Astrocyte (in vitro differentiated cells and primary cell): ENCODE measurements at regions not wholly inside any gene's neighbourhood (a gene's known extent, or its start where the extent isn't known, plus 50 kb on each side); places are given as distances from the start of the nearest gene placed in this dataset.

ENCODE experiments used
- DNase-seq: peaks from one replicate; pipeline ENCODE4 v3.0.0-alpha.2; 2010; ENCODE audit warnings: low read depth
- FAIRE-seq: peaks from 2 replicates; lab custom pipeline; 2011; peaks lifted over from hg19 to GRCh38; lab: Jason Lieb, UNC
- H2AFZ ChIP-seq: 2 replicates; pipeline ENCODE4 v1.6.0; 2012; ENCODE audit warnings: low read depth, low read length, inconsistent platforms
- H3K27ac ChIP-seq: 2 replicates; pipeline ENCODE4 v1.5.1; 2011; ENCODE audit warnings: low read depth, low read length, inconsistent platforms
- H3K27me3 ChIP-seq: 2 replicates; pipeline ENCODE4 v1.6.0; 2011; ENCODE audit warnings: low read length, inconsistent platforms; ENCODE audit not compliant: insufficient read depth
- H3K36me3 ChIP-seq: 2 replicates; pipeline ENCODE4 v1.5.1; 2011; ENCODE audit warnings: low read length, inconsistent platforms; ENCODE audit not compliant: insufficient read depth
- H3K4me1 ChIP-seq: 2 replicates; pipeline ENCODE4 v1.5.1; 2011; ENCODE audit warnings: low read length, inconsistent platforms; ENCODE audit not compliant: insufficient read depth
- H3K4me2 ChIP-seq: 2 replicates; pipeline ENCODE4 v1.6.0; 2012; ENCODE audit warnings: low read length, inconsistent platforms
- H3K4me3 ChIP-seq: 2 replicates; pipeline ENCODE4 v1.5.1; 2011; ENCODE audit warnings: low read depth, mild to moderate bottlenecking, low read length, inconsistent platforms; ENCODE audit not compliant: insufficient read depth
- H3K79me2 ChIP-seq: 2 replicates; pipeline ENCODE4 v1.6.0; 2012; ENCODE audit warnings: mild to moderate bottlenecking, low read length, inconsistent platforms; ENCODE audit not compliant: insufficient read depth
- H3K9ac ChIP-seq: 2 replicates; pipeline ENCODE4 v1.6.0; 2012; ENCODE audit warnings: mild to moderate bottlenecking, low read length, inconsistent platforms
- H3K9me3 ChIP-seq: 2 replicates; pipeline ENCODE4 v1.5.1; 2012; ENCODE audit warnings: low read depth, mild to moderate bottlenecking, low read length, inconsistent platforms; ENCODE audit not compliant: insufficient read depth
- H4K20me1 ChIP-seq: 2 replicates; pipeline ENCODE4 v1.6.0; 2012; ENCODE audit warnings: low read length, inconsistent platforms; ENCODE audit not compliant: insufficient read depth
- H3K27ac Mint-ChIP-seq: one replicate; pipeline ENCODE4 v1.8.0; 2021; ENCODE audit warnings: mild to moderate bottlenecking, mixed read lengths; ENCODE audit not compliant: unreplicated experiment
- H3K27me3 Mint-ChIP-seq: one replicate; pipeline ENCODE4 v1.8.0; 2021; ENCODE audit warnings: low read depth, mixed read lengths; ENCODE audit not compliant: unreplicated experiment
- H3K36me3 Mint-ChIP-seq: one replicate; pipeline ENCODE4 v1.8.0; 2021; ENCODE audit warnings: low read depth, mixed read lengths; ENCODE audit not compliant: unreplicated experiment
- H3K4me1 Mint-ChIP-seq: one replicate; pipeline ENCODE4 v1.8.0; 2021; ENCODE audit warnings: low read depth, mixed read lengths; ENCODE audit not compliant: unreplicated experiment
- H3K4me3 Mint-ChIP-seq: one replicate; pipeline ENCODE4 v1.8.0; 2021; ENCODE audit warnings: mild to moderate bottlenecking, moderate library complexity, mixed read lengths; ENCODE audit not compliant: unreplicated experiment
- H3K9me3 Mint-ChIP-seq: one replicate; pipeline ENCODE4 v1.8.0; 2021; ENCODE audit warnings: mild to moderate bottlenecking, mixed read lengths; ENCODE audit not compliant: unreplicated experiment
- CTCF ChIP-seq: IDR thresholded peaks from 2 replicates; pipeline ENCODE4 v1.5.1; 2011; ENCODE audit warnings: low read depth, mild to moderate bottlenecking, inconsistent platforms, low read length, moderate library complexity; ENCODE audit not compliant: insufficient read depth
- EZH2 ChIP-seq: IDR thresholded peaks from 2 replicates; pipeline ENCODE4 v1.6.1; 2012; ENCODE audit warnings: mild to moderate bottlenecking, low read length, inconsistent platforms; ENCODE audit not compliant: insufficient read depth

- no peak overlapping the region for H3K4me2 ChIP-seq
- DNase-seq (no peak), FAIRE-seq (no peak)
- no peak overlapping the region for H3K27ac ChIP-seq
- H3K79me2 ChIP-seq = no peaks in the 10 kb centered on the region
- Mint-ChIP-seq H3K9me3 (no peaks in the 10 kb centered on the region), H3K27me3 (no peaks in the 10 kb centered on the region), H3K36me3 (no peaks in the 10 kb centered on the region), H3K4me3 (no peak overlapping the region), H3K4me1 (peaks cover 6% of the 10 kb centered on the region), H3K27ac (no peak overlapping the region)
- no peaks in the 10 kb centered on the region for H4K20me1 ChIP-seq
- no peaks in the 10 kb centered on the region for H3K9me3 ChIP-seq
- peaks cover 22% of the 10 kb centered on the region for H3K4me1 ChIP-seq
- no peaks in the 10 kb centered on the region for H3K36me3 ChIP-seq
- no peak overlapping the region for H3K4me3 ChIP-seq
- no peak overlapping the region for H3K9ac ChIP-seq
- H3K27me3 ChIP-seq = no peaks in the 10 kb centered on the region
- TF ChIP-seq EZH2 = no peak
- TF ChIP-seq CTCF = no peak
- H2AFZ ChIP-seq = no peak overlapping the region
These were observed 89.4 kb upstream of the TACR1 start for GRCh38 chr2:75288760-75289159.

GRCh38 chr2:75287624-75288316, 88.5 kb upstream of the TACR1 start:
- Histone ChIP-seq H3K27ac (no peak overlapping the region), H3K4me3 (no peak overlapping the region), H3K27me3 (no peaks in the 10 kb centered on the region), H3K4me1 (peaks cover 16% of the 10 kb centered on the region), H3K79me2 (no peaks in the 10 kb centered on the region), H3K36me3 (no peaks in the 10 kb centered on the region), H4K20me1 (no peaks in the 10 kb centered on the region), H3K9ac (no peak overlapping the region), H3K9me3 (no peaks in the 10 kb centered on the region), H2AFZ (no peak overlapping the region), H3K4me2 (no peak overlapping the region)
- H3K27ac Mint-ChIP-seq = no peak overlapping the region
- no peaks in the 10 kb centered on the region for H3K27me3 Mint-ChIP-seq
- DNase-seq (no peak), FAIRE-seq (no peak)
- H3K9me3 Mint-ChIP-seq = no peaks in the 10 kb centered on the region
- H3K36me3 Mint-ChIP-seq = no peaks in the 10 kb centered on the region
- no peak overlapping the region for H3K4me3 Mint-ChIP-seq
- TF ChIP-seq EZH2 = no peak
- TF ChIP-seq CTCF = no peak
- peaks cover 6% of the 10 kb centered on the region for H3K4me1 Mint-ChIP-seq

GRCh38 chr2:75284345-75284744, 85.0 kb upstream of the TACR1 start:
- no peaks in the 10 kb centered on the region for H3K27me3 ChIP-seq
- Mint-ChIP-seq H3K36me3 (no peaks in the 10 kb centered on the region), H3K4me3 (no peak overlapping the region), H3K4me1 (no peaks in the 10 kb centered on the region), H3K9me3 (no peaks in the 10 kb centered on the region), H3K27ac (no peak overlapping the region), H3K27me3 (no peaks in the 10 kb centered on the region)
- no peak for DNase-seq
- H3K36me3 ChIP-seq = no peaks in the 10 kb centered on the region
- no peak overlapping the region for H3K4me3 ChIP-seq
- H3K4me2 ChIP-seq = no peak overlapping the region
- no peak overlapping the region for H3K9ac ChIP-seq
- no peak overlapping the region for H2AFZ ChIP-seq
- no peaks in the 10 kb centered on the region for H3K79me2 ChIP-seq
- H3K9me3 ChIP-seq = no peaks in the 10 kb centered on the region
- no peak overlapping the region for H3K27ac ChIP-seq
- FAIRE-seq = peak; percentile 32
- no peaks in the 10 kb centered on the region for H4K20me1 ChIP-seq
- no peaks in the 10 kb centered on the region for H3K4me1 ChIP-seq
- no peak for TF ChIP-seq EZH2
- no peak for TF ChIP-seq CTCF
